Progenitor cell of endocrine pancreas (in vitro differentiated cells): ENCODE measurements at regions not wholly inside any gene's neighbourhood (a gene's known extent, or its start where the extent isn't known, plus 50 kb on each side); places are given as distances from the start of the nearest gene placed in this dataset.

Experiments used
- DNase-seq: peaks from one replicate; pipeline ENCODE4 v3.0.0; 2021; ENCODE audit warnings: low spot score; ENCODE audit not compliant: unreplicated experiment
- H3K27ac Mint-ChIP-seq: 2 replicates; pipeline ENCODE4 v1.8.0; 2021; ENCODE audit warnings: mild to moderate bottlenecking, moderate library complexity, mixed read lengths
- H3K27me3 Mint-ChIP-seq: 2 replicates; pipeline ENCODE4 v1.8.0; 2021; ENCODE audit warnings: mixed read lengths
- H3K36me3 Mint-ChIP-seq: 2 replicates; pipeline ENCODE4 v1.8.0; 2022; ENCODE audit warnings: mixed read lengths; ENCODE audit not compliant: insufficient read depth
- H3K4me1 Mint-ChIP-seq: 2 replicates; pipeline ENCODE4 v1.8.0; 2021; ENCODE audit warnings: low read depth, mixed read lengths
- H3K4me3 Mint-ChIP-seq: 2 replicates; pipeline ENCODE4 v1.8.0; 2021; ENCODE audit warnings: low read depth, mild to moderate bottlenecking, moderate library complexity, mixed read lengths
- H3K9me3 Mint-ChIP-seq: 2 replicates; pipeline ENCODE4 v1.8.0; 2021; ENCODE audit warnings: low read depth, mixed read lengths
- TF ChIP-seq, protein P1 (sequence below): fragments of 200-600 bp; sonication (generic); IDR thresholded peaks from one replicate; pipeline ENCODE4 v1.5.0; 2021; ENCODE audit warnings: antibody characterized with exemption, mild to moderate bottlenecking; ENCODE audit not compliant: unreplicated experiment

- H3K4me1 Mint-ChIP-seq: no peaks in the 10 kb centered on the region
- no peak overlapping the region for H3K4me3 Mint-ChIP-seq
- peaks cover 20% of the 10 kb centered on the region for H3K9me3 Mint-ChIP-seq
- DNase-seq: no peak
- no peak overlapping the region for H3K27ac Mint-ChIP-seq
- TF ChIP-seq, protein P1, sequence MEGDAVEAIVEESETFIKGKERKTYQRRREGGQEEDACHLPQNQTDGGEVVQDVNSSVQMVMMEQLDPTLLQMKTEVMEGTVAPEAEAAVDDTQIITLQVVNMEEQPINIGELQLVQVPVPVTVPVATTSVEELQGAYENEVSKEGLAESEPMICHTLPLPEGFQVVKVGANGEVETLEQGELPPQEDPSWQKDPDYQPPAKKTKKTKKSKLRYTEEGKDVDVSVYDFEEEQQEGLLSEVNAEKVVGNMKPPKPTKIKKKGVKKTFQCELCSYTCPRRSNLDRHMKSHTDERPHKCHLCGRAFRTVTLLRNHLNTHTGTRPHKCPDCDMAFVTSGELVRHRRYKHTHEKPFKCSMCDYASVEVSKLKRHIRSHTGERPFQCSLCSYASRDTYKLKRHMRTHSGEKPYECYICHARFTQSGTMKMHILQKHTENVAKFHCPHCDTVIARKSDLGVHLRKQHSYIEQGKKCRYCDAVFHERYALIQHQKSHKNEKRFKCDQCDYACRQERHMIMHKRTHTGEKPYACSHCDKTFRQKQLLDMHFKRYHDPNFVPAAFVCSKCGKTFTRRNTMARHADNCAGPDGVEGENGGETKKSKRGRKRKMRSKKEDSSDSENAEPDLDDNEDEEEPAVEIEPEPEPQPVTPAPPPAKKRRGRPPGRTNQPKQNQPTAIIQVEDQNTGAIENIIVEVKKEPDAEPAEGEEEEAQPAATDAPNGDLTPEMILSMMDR: no peak
- H3K36me3 Mint-ChIP-seq: no peaks in the 10 kb centered on the region
- H3K27me3 Mint-ChIP-seq: no peaks in the 10 kb centered on the region
These were observed 228.6 kb upstream of the HCCS start for GRCh38 chrX:10882484-10882883.

DNA sequence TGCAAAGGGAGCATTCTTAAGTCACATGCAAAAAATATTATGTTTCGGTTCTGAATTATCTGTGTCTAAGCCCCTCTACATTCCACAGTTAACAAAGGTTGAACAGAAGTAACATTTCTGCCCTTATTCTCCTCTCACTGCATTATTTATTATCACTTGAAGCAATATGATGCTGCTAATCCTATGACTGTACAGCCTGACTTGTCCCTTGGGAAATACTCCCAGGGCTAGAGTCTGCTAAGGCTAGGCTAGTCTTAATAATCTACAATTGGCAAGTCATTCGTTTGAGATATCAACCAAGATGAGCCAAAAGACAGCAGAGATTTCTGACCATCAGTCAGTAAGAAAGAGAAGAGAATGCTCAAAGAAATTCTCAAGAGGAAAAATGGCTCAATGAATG lies 226.9 kb upstream of the HCCS start:
- Mint-ChIP-seq H3K36me3 (no peaks in the 10 kb centered on the region), H3K4me3 (no peak overlapping the region), H3K4me1 (no peaks in the 10 kb centered on the region), H3K27ac (no peak overlapping the region), H3K27me3 (no peaks in the 10 kb centered on the region), H3K9me3 (peaks cover 17% of the 10 kb centered on the region)
- TF ChIP-seq, protein P1: no peak
- DNase-seq: no peak

DNA sequence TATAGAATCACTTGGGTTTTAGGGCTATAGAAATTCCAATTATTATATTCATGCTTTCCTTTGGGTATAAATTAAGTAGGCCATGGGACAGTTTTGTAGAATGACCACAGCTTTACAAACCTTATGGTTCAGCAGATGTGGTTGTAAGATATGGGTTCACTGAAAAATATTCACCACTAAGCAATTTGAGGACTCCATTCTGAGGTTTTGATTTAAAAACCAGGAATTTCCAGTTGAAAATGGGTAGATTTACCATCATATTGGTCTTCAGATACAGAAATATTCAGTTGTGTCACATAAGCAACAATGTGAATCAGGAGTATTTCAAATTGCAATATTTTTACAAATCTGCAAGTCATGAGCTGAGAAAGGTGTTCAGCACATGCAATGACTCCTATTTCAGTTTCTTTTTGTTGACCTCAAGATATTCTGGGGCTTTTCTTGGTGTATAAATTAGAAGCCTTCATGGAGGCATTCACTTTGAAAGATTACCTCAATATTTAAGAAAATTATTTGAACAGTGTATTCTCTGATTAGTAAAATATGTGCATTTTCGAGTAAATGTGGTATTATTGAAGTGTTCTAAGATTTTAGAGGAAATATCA lies 218.4 kb upstream of the HCCS start:
- H3K36me3 Mint-ChIP-seq: no peaks in the 10 kb centered on the region
- H3K27me3 Mint-ChIP-seq: no peaks in the 10 kb centered on the region
- H3K9me3 Mint-ChIP-seq: peaks cover 12% of the 10 kb centered on the region
- H3K27ac Mint-ChIP-seq: no peak overlapping the region
- TF ChIP-seq, protein P1: no peak
- no peaks in the 10 kb centered on the region for H3K4me1 Mint-ChIP-seq
- no peak overlapping the region for H3K4me3 Mint-ChIP-seq
- no peak for DNase-seq

DNA sequence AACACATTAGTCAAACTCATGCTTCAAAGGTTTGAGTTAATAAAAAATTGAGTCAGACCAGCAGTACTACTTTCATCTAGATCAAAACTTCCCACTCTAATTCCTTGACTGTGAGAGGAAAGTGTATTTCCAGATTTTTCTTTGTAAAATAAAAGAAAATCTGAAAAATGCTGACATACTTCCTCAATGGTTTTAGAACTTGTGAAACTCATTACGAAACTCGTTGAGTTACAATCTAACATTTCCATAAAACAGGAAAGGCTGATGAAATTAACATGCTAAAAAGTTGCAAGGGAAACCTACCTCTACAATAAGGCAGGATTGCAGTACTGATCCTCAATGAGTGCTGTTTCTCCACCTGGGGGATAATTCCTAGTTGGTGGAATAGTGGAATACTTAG lies 217.8 kb upstream of the HCCS start:
- DNase-seq: no peak
- Mint-ChIP-seq H3K27me3 (no peaks in the 10 kb centered on the region), H3K4me3 (no peak overlapping the region), H3K9me3 (peaks cover 13% of the 10 kb centered on the region), H3K27ac (no peak overlapping the region), H3K36me3 (no peaks in the 10 kb centered on the region), H3K4me1 (no peaks in the 10 kb centered on the region)
- TF ChIP-seq, protein P1: no peak

DNA sequence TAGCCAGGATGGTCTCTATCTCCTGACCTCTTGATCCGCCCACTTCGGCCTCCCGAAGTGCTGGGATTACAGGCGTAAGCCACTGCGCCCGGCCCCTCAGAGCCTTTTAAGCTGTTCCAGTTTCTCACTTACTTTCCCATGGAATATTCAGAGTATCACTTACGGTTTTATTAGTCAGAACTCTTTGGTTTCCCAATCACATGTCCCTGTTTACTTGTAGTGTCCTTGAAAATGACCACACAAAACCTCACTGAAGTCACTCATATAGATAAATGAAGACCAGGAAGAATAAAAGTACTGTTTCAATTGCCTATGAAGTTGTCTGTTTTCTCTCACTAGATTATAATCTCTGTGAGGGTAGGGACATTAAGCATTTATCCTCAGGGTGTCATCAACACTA lies 217.2 kb upstream of the HCCS start:
- TF ChIP-seq, protein P1: no peak
- Mint-ChIP-seq H3K27me3 (no peaks in the 10 kb centered on the region), H3K36me3 (no peaks in the 10 kb centered on the region), H3K4me3 (no peak overlapping the region), H3K27ac (no peak overlapping the region), H3K4me1 (no peaks in the 10 kb centered on the region), H3K9me3 (peaks cover 19% of the 10 kb centered on the region)
- DNase-seq: no peak
